ENCODE measurements at regions not wholly inside any gene's neighbourhood (a gene's known extent, or its start where the extent isn't known, plus 50 kb on each side); places are given as distances from the start of the nearest gene placed in this dataset.

- no peak for TF ChIP-seq CTCF (IDR thresholded peaks at IDR 0.05; ENCODE audit: unreplicated experiment)
- Mint-ChIP-seq H3K27ac (no peak overlapping the region), H3K27me3 (peaks cover 11% of the 10 kb centered on the region), H3K9me3 (ENCODE audit: low read depth) (no peaks in the 10 kb centered on the region), H3K4me3 (ENCODE audit: low read depth) (no peak overlapping the region), H3K36me3 (ENCODE audit: insufficient read depth) (no peaks in the 10 kb centered on the region), H3K4me1 (ENCODE audit: low read depth) (peaks cover 9% of the 10 kb centered on the region)
- DNase-seq (ENCODE audit: low spot score, unreplicated experiment), result no peak
Observed at GRCh38 chr16:85363881-85364280, 249.2 kb upstream of the GSE1 start.

GRCh38 chr16:85364323-85365040, 248.6 kb upstream of the GSE1 start:
- Mint-ChIP-seq H3K9me3 (ENCODE audit: low read depth) (no peaks in the 10 kb centered on the region), H3K27me3 (peaks cover 13% of the 10 kb centered on the region), H3K4me1 (ENCODE audit: low read depth) (peaks cover 9% of the 10 kb centered on the region), H3K27ac (no peak overlapping the region), H3K4me3 (ENCODE audit: low read depth) (no peak overlapping the region), H3K36me3 (ENCODE audit: insufficient read depth) (no peaks in the 10 kb centered on the region)
- no peak for TF ChIP-seq CTCF (IDR thresholded peaks at IDR 0.05; ENCODE audit: unreplicated experiment)
- DNase-seq (ENCODE audit: low spot score, unreplicated experiment), result no peak

- no peak overlapping the region for H3K27ac Mint-ChIP-seq
- H3K9me3 Mint-ChIP-seq (ENCODE audit: low read depth), result no peaks in the 10 kb centered on the region
- H3K27me3 Mint-ChIP-seq, result peaks cover 13% of the 10 kb centered on the region
- H3K36me3 Mint-ChIP-seq (ENCODE audit: insufficient read depth), result no peaks in the 10 kb centered on the region
- no peak overlapping the region for H3K4me3 Mint-ChIP-seq (ENCODE audit: low read depth)
- DNase-seq (ENCODE audit: low spot score, unreplicated experiment), result no peak
- no peak for TF ChIP-seq CTCF (IDR thresholded peaks at IDR 0.05; ENCODE audit: unreplicated experiment)
- H3K4me1 Mint-ChIP-seq (ENCODE audit: low read depth), result peaks cover 9% of the 10 kb centered on the region
Observed at GRCh38 chr16:85365120-85365519, 248.0 kb upstream of the GSE1 start.

GRCh38 chr16:85366031-85366763, 246.9 kb upstream of the GSE1 start:
- DNase-seq (ENCODE audit: low spot score, unreplicated experiment), result no peak
- no peak for TF ChIP-seq CTCF (IDR thresholded peaks at IDR 0.05; ENCODE audit: unreplicated experiment)

GRCh38 chr16:85367485-85367884, 245.6 kb upstream of the GSE1 start:
- Mint-ChIP-seq H3K27ac (peak overlapping the region; percentile 21), H3K36me3 (ENCODE audit: insufficient read depth) (no peaks in the 10 kb centered on the region)
- no peak for DNase-seq (ENCODE audit: low spot score, unreplicated experiment)

More at GRCh38 chr16:85366031-85366763, 246.9 kb upstream of the GSE1 start:
- Mint-ChIP-seq H3K27ac (no peak overlapping the region), H3K4me3 (ENCODE audit: low read depth) (no peak overlapping the region), H3K9me3 (ENCODE audit: low read depth) (no peaks in the 10 kb centered on the region), H3K36me3 (ENCODE audit: insufficient read depth) (no peaks in the 10 kb centered on the region), H3K27me3 (peaks cover 13% of the 10 kb centered on the region), H3K4me1 (ENCODE audit: low read depth) (peaks cover 8% of the 10 kb centered on the region)

More at GRCh38 chr16:85367485-85367884, 245.6 kb upstream of the GSE1 start:
- Mint-ChIP-seq H3K27me3 (peaks cover 13% of the 10 kb centered on the region), H3K4me3 (ENCODE audit: low read depth) (no peak overlapping the region), H3K9me3 (ENCODE audit: low read depth) (no peaks in the 10 kb centered on the region), H3K4me1 (ENCODE audit: low read depth) (peaks cover 8% of the 10 kb centered on the region)
- no peak for TF ChIP-seq CTCF (IDR thresholded peaks at IDR 0.05; ENCODE audit: unreplicated experiment)
